PC-9 (cell line): ENCODE measurements at regions not wholly inside any gene's neighbourhood (a gene's known extent, or its start where the extent isn't known, plus 50 kb on each side); places are given as distances from the start of the nearest gene placed in this dataset.

Experiments used
- BruUV-seq: library from RNA; stranded (reverse); fragments of 400-500 nt; replicated peaks from 2 replicates; lab custom pipeline; 2021; lab: Mats Ljungman, UMichigan
- CTCF ChIA-PET: fragments of 300-600 bp; sonication (Branson Sonifier 250); formaldehyde crosslinking; loops from one replicate; lab custom pipeline; 2022; ENCODE audit warnings: antibody characterized with exemption; lab: Charles Lee
- POLR2A ChIA-PET: fragments of 300-600 bp; sonication (Branson Sonifier 250); formaldehyde crosslinking; loops from one replicate; lab custom pipeline; 2022; ENCODE audit warnings: antibody characterized with exemption; ENCODE audit not compliant: unreplicated experiment; lab: Charles Lee
- DNase-seq, 2 experiments: peaks; one replicate each; pipeline versions ENCODE4 v3.0.0 to v3.0.0-alpha.2; 2015 to 2022; ENCODE audit warnings: mixed read lengths in 1 of 2
- H2AFZ ChIP-seq: fragments of 200-600 bp; sonication (generic); 2 replicates; pipeline ENCODE4 v1.8.1; 2017; ENCODE audit warnings: antibody characterized with exemption
- H3F3A ChIP-seq: fragments of 200-600 bp; sonication (generic); 2 replicates; pipeline ENCODE4 v1.8.1; 2017; ENCODE audit warnings: antibody characterized with exemption, mild to moderate bottlenecking, low read depth; ENCODE audit not compliant: insufficient read depth
- H3K27ac ChIP-seq: fragments of 200-600 bp; sonication (generic); 2 replicates; pipeline ENCODE4 v1.6.1; 2016; ENCODE audit warnings: mixed run types
- H3K27me3 ChIP-seq: fragments of 200-600 bp; sonication (generic); 2 replicates; pipeline ENCODE4 v1.6.1; 2016; ENCODE audit warnings: low read depth, mixed run types; ENCODE audit not compliant: insufficient read depth
- H3K36me3 ChIP-seq: fragments of 200-600 bp; sonication (generic); 2 replicates; pipeline ENCODE4 v1.6.1; 2016; ENCODE audit warnings: low read depth, mixed run types
- H3K4me1 ChIP-seq: fragments of 200-600 bp; sonication (generic); replicated peaks from 2 replicates; pipeline ENCODE4 v1.6.1; 2016; ENCODE audit warnings: mixed run types; ENCODE audit not compliant: insufficient read depth
- H3K4me2 ChIP-seq: fragments of 200-600 bp; sonication (generic); 2 replicates; pipeline ENCODE4 v1.6.1; 2017; ENCODE audit warnings: mixed run types
- H3K4me3 ChIP-seq: fragments of 200-600 bp; sonication (generic); 2 replicates; pipeline ENCODE4 v1.6.1; 2016; ENCODE audit warnings: mixed run types
- H3K79me2 ChIP-seq: fragments of 200-600 bp; sonication (generic); 2 replicates; pipeline ENCODE4 v1.6.1; 2017; ENCODE audit warnings: low read depth, mixed run types
- H3K9me2 ChIP-seq: fragments of 200-600 bp; sonication (generic); 2 replicates; pipeline ENCODE4 v1.8.1; 2017; ENCODE audit warnings: mild to moderate bottlenecking; ENCODE audit not compliant: insufficient read depth
- H3K9me3 ChIP-seq: fragments of 200-600 bp; sonication (generic); 2 replicates; pipeline ENCODE4 v1.8.1; 2016; ENCODE audit warnings: low read depth; ENCODE audit not compliant: insufficient read depth
- H4K20me1 ChIP-seq: fragments of 200-600 bp; sonication (generic); 2 replicates; pipeline ENCODE4 v1.8.1; 2017; ENCODE audit not compliant: insufficient read depth
- CTCF ChIP-seq: fragments of 200-600 bp; sonication (generic); conservative IDR thresholded peaks from 2 replicates; pipeline ENCODE4 v1.6.1; 2017; ENCODE audit warnings: mixed run types, antibody characterized with exemption, mild to moderate bottlenecking, moderate library complexity
- EZH2 ChIP-seq: fragments of 200-600 bp; sonication (generic); IDR thresholded peaks from 2 replicates; pipeline ENCODE4 v1.8.0; 2017; ENCODE audit warnings: antibody characterized with exemption, low read depth
- intact Hi-C: fragments of 100-400 bp; cut with micrococcal nuclease; formaldehyde crosslinking; loops from one replicate; pipeline ENCODE4 v1.10.0; 2022; ENCODE audit not compliant: unreplicated experiment

- H3K27me3 ChIP-seq, result no peaks in the 10 kb centered on the region
- H4K20me1 ChIP-seq, result no peaks in the 10 kb centered on the region
- H3K36me3 ChIP-seq, result no peaks in the 10 kb centered on the region
- no peak overlapping the region for H3K4me3 ChIP-seq
- H3K9me2 ChIP-seq, result no peaks in the 10 kb centered on the region
- intact Hi-C loops, result loop anchor here (5.0 kb wide), 2 partner anchors 89 to 269 kb away; partner anchors contain the start of genes KLLN and PTEN
- no peak overlapping the region for H2AFZ ChIP-seq
- no peaks in the 10 kb centered on the region for H3F3A ChIP-seq
- TF ChIP-seq CTCF (no peak), EZH2 (no peak)
- H3K4me2 ChIP-seq, result no peak overlapping the region
- no peaks in the 10 kb centered on the region for H3K79me2 ChIP-seq
- BruUV-seq, result no TSS peak
- ChIA-PET CTCF (no interaction called here), POLR2A (no interaction called here)
- no peaks in the 10 kb centered on the region for H3K4me1 ChIP-seq
- H3K9me3 ChIP-seq, result no peaks in the 10 kb centered on the region
- no peak overlapping the region for H3K27ac ChIP-seq
- no peak for DNase-seq
Observed at GRCh38 chr10:88130912-88131311, 267.5 kb downstream of the PTEN start.

- H3K27me3 ChIP-seq, result no peaks in the 10 kb centered on the region
- H4K20me1 ChIP-seq, result no peaks in the 10 kb centered on the region
- H3K9me3 ChIP-seq, result no peaks in the 10 kb centered on the region
- TF ChIP-seq EZH2 (no peak), CTCF (no peak)
- no TSS peak for BruUV-seq
- peak in 1 of 2 experiments; percentile 78 for DNase-seq
- CTCF ChIA-PET, result interaction anchor here (0.6 kb wide), 1 partner anchor 679 kb away, joined by 3 read pairs; no protein-coding TSS in a partner anchor
- POLR2A ChIA-PET, result no interaction called here
- H3K4me1 ChIP-seq, result peaks cover 4% of the 10 kb centered on the region; the same call in 1 of the 2 replicates
- no peak overlapping the region for H3K27ac ChIP-seq
- H3K4me3 ChIP-seq, result no peak overlapping the region
- intact Hi-C loops, result loop anchor here (5.0 kb wide), 2 partner anchors 89 to 269 kb away; partner anchors contain the start of genes KLLN and PTEN
- H3K4me2 ChIP-seq, result no peak overlapping the region
- no peak overlapping the region for H2AFZ ChIP-seq
- no peaks in the 10 kb centered on the region for H3F3A ChIP-seq
- H3K79me2 ChIP-seq, result no peaks in the 10 kb centered on the region
- no peaks in the 10 kb centered on the region for H3K36me3 ChIP-seq
- no peaks in the 10 kb centered on the region for H3K9me2 ChIP-seq
Observed at GRCh38 chr10:88131511-88132139, 268.2 kb downstream of the PTEN start.

GRCh38 chr10:88136712-88137111, 273.3 kb downstream of the PTEN start:
- intact Hi-C loops, result loop anchor here (5.0 kb wide), 1 partner anchor 411 kb away; no protein-coding TSS in a partner anchor
- H3K79me2 ChIP-seq, result no peaks in the 10 kb centered on the region
- CTCF ChIA-PET, result no interaction called here
- TF ChIP-seq CTCF, result no peak
- TF ChIP-seq EZH2, result no peak
- H3F3A ChIP-seq, result no peaks in the 10 kb centered on the region
- H3K4me3 ChIP-seq, result no peak overlapping the region
- peaks cover 12% of the 10 kb centered on the region; the same call in 1 of the 2 replicates for H3K4me1 ChIP-seq
- DNase-seq, result no peak
- no peak overlapping the region for H3K27ac ChIP-seq
- H3K9me3 ChIP-seq, result no peaks in the 10 kb centered on the region
- no peaks in the 10 kb centered on the region for H4K20me1 ChIP-seq
- H3K4me2 ChIP-seq, result peak overlapping the region; percentile 36; the same call in 1 of the 2 replicates
- BruUV-seq, result no TSS peak
- no peaks in the 10 kb centered on the region for H3K36me3 ChIP-seq
- POLR2A ChIA-PET, result no interaction called here
- H3K27me3 ChIP-seq, result no peaks in the 10 kb centered on the region
- H2AFZ ChIP-seq, result no peak overlapping the region
- no peaks in the 10 kb centered on the region for H3K9me2 ChIP-seq
